Right lobe of liver (tissue), 4 donors: ENCODE measurements at regions not wholly inside any gene's neighbourhood (a gene's known extent, or its start where the extent isn't known, plus 50 kb on each side); places are given as distances from the start of the nearest gene placed in this dataset.
"Not testable (repeated sequence)": the region's sequence is repeated elsewhere in the genome, so short reads cannot be mapped to it uniquely, and the experiment has no call there.

Experiments
- CTCF ChIP-seq, 4 donors: fragments of 200-600 bp in 3 of 4; fragments of 450-650 bp in 1 of 4; IDR thresholded peaks; one replicate each; pipeline versions ENCODE4 v1.5.1 to v1.8.0; 2016 to 2022; ENCODE audit warnings: antibody characterized with exemption in 4 of 4, mild to moderate bottlenecking in 2 of 4
- POLR2A ChIP-seq: fragments of 450-650 bp; IDR thresholded peaks from one replicate; pipeline ENCODE4 v1.6.1; 2017; ENCODE audit warnings: antibody characterized with exemption, mild to moderate bottlenecking
- donor health status: DM: no; HTN: no; CAD: no.
- donor health status: DM: no; HTN: no; CAD: no.
- donor health status: DM: no; HTN: yes; CAD: no.

- not testable (repeated sequence) for TF ChIP-seq CTCF (IDR thresholded peaks at IDR 0.05); POLR2A
Observed at GRCh38 chr2:111356512-111357031, 235.9 kb downstream of the BCL2L11 start.
